K562 (cell line): ENCODE measurements at regions not wholly inside any gene's neighbourhood (a gene's known extent, or its start where the extent isn't known, plus 50 kb on each side); places are given as distances from the start of the nearest gene placed in this dataset.

Experiments
- FOXA1 ChIP-seq: fragments of 450-650 bp; IDR thresholded peaks from 2 replicates; pipeline ENCODE4 v1.6.1; 2016; ENCODE audit warnings: mild to moderate bottlenecking, borderline replicate concordance
- FOXK2 ChIP-seq, 2 experiments: fragments of 450-650 bp; IDR thresholded peaks in 1 of 2; conservative IDR thresholded peaks in 1 of 2; 2 replicates each; pipeline ENCODE4 v1.6.1; 2016; ENCODE audit warnings: low read depth in 2 of 2, mild to moderate bottlenecking in 1 of 2
- JUNB ChIP-seq: fragments of 450-650 bp; formaldehyde crosslinking; conservative IDR thresholded peaks from 2 replicates; pipeline ENCODE4 v1.4.0; 2020; ENCODE audit warnings: mild to moderate bottlenecking
- KLF6 ChIP-seq: fragments of 250-450 bp; sonication (Bioruptor Pico); IDR thresholded peaks from 2 replicates; pipeline ENCODE4 v1.4.0; 2020; ENCODE audit warnings: mild to moderate bottlenecking, moderate library complexity, borderline replicate concordance
- RAD21 ChIP-seq, 2 experiments: fragments of 250-450 bp in 1 of 2; fragments of 450-650 bp in 1 of 2; sonication (Bioruptor Pico) in 1 of 2; formaldehyde crosslinking in 1 of 2; IDR thresholded peaks in 1 of 2; conservative IDR thresholded peaks in 1 of 2; 2 replicates each; pipeline versions ENCODE4 v1.4.0 to v1.8.0; 2020 to 2022; ENCODE audit warnings: mild to moderate bottlenecking in 2 of 2, moderate library complexity in 1 of 2
- ZSCAN29 ChIP-seq: fragments of 450-650 bp; IDR thresholded peaks from 2 replicates; pipeline ENCODE4 v1.6.1; 2017
- TF ChIP-seq, protein P1 (sequence below), 3 experiments: IDR thresholded peaks in 2 of 3; conservative IDR thresholded peaks in 1 of 3; 2 replicates each; pipeline ENCODE4 v1.5.1; 2011 to 2012; ENCODE audit warnings: low read length in 3 of 3, mild to moderate bottlenecking in 3 of 3, control low read depth in 2 of 3, improper control_type of control experiment in 1 of 3, inconsistent platforms in 1 of 3, low read depth in 1 of 3, mixed read lengths in 1 of 3, moderate library complexity in 1 of 3; ENCODE audit not compliant: insufficient read depth in 2 of 3

DNA sequence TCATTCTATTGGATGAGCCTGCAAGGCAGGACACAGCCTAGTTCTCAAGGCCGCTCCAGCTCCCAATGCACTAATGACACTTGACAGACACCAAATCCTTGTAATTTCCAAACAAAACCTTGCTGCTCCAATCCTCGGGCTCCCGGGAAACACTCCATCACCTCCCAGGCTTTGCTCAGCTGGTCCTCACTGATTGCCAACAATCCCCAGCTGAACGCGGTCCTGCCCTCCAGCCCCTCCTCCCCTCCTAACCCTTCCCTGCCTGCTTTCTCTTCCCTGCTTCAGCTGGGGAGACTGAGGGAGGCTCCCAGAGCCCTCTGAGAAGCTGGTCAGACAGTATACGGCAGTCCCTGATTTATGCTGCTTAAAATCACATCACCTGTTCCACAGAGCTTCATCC, 114.4 kb upstream of the TNR start:
- TF ChIP-seq, protein P1, sequence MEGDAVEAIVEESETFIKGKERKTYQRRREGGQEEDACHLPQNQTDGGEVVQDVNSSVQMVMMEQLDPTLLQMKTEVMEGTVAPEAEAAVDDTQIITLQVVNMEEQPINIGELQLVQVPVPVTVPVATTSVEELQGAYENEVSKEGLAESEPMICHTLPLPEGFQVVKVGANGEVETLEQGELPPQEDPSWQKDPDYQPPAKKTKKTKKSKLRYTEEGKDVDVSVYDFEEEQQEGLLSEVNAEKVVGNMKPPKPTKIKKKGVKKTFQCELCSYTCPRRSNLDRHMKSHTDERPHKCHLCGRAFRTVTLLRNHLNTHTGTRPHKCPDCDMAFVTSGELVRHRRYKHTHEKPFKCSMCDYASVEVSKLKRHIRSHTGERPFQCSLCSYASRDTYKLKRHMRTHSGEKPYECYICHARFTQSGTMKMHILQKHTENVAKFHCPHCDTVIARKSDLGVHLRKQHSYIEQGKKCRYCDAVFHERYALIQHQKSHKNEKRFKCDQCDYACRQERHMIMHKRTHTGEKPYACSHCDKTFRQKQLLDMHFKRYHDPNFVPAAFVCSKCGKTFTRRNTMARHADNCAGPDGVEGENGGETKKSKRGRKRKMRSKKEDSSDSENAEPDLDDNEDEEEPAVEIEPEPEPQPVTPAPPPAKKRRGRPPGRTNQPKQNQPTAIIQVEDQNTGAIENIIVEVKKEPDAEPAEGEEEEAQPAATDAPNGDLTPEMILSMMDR (IDR thresholded peaks at IDR 0.05 in 2 of 3, conservative IDR thresholded peaks at IDR 0.05 in 1 of 3; ENCODE audit: insufficient read depth in 2 of 3, low read depth in 1 of 3, low read length in 3 of 3): no peak
- no peak for TF ChIP-seq ZSCAN29
- TF ChIP-seq FOXA1: no peak
- no peak for TF ChIP-seq RAD21 (CRISPR knock-in tag; conservative IDR thresholded peaks at IDR 0.05 in 1 of 2, IDR thresholded peaks at IDR 0.05 in 1 of 2)
- TF ChIP-seq JUNB (CRISPR knock-in tag): no peak
- TF ChIP-seq KLF6 (CRISPR knock-in tag): no peak
- no peak for TF ChIP-seq FOXK2 (conservative IDR thresholded peaks at IDR 0.05 in 1 of 2, IDR thresholded peaks at IDR 0.05 in 1 of 2; ENCODE audit: low read depth in 2 of 2)
